ENCODE measurements at regions not wholly inside any gene's neighbourhood (a gene's known extent, or its start where the extent isn't known, plus 50 kb on each side); places are given as distances from the start of the nearest gene placed in this dataset.
"Not testable (repeated sequence)": the region's sequence is repeated elsewhere in the genome, so short reads cannot be mapped to it uniquely, and the experiment has no call there.

DNA sequence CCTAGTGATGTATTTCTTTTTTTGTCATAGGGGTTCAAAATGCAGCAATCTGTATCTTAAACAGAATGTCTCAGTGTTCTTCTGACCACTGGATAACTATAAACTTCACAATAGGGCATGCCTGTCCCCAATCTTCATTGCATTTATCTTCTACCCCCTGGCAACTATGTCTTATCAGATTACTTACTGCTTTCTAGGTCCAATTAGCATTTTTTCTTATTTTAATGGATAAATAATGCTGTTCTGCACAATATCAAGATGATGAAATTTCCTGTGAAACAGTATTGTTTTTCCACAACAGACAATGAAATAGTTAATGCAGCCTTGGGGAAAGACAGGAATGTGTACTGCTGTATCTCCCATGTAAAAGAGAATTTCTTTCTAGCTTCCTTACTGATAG is 432.1 kb downstream of the NSUN3 start:
- TF ChIP-seq, protein P1, sequence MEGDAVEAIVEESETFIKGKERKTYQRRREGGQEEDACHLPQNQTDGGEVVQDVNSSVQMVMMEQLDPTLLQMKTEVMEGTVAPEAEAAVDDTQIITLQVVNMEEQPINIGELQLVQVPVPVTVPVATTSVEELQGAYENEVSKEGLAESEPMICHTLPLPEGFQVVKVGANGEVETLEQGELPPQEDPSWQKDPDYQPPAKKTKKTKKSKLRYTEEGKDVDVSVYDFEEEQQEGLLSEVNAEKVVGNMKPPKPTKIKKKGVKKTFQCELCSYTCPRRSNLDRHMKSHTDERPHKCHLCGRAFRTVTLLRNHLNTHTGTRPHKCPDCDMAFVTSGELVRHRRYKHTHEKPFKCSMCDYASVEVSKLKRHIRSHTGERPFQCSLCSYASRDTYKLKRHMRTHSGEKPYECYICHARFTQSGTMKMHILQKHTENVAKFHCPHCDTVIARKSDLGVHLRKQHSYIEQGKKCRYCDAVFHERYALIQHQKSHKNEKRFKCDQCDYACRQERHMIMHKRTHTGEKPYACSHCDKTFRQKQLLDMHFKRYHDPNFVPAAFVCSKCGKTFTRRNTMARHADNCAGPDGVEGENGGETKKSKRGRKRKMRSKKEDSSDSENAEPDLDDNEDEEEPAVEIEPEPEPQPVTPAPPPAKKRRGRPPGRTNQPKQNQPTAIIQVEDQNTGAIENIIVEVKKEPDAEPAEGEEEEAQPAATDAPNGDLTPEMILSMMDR (IDR thresholded peaks at IDR 0.05; ENCODE audit: low read depth, low read length, missing control alignments) = no peak
- DNase-seq (ENCODE audit: low read depth) = no peak
- in situ Hi-C loops (cut with HindIII; ENCODE audit: low sequenced_read_pairs) = no loop called here

GRCh38 chr3:94500146-94500545 is 437.3 kb downstream of the NSUN3 start:
- H3K4me3 ChIP-seq (ENCODE audit: low read depth, low read length) = no peak overlapping the region
- in situ Hi-C loops (cut with HindIII; ENCODE audit: low sequenced_read_pairs) = no loop called here
- TF ChIP-seq, protein P1 (IDR thresholded peaks at IDR 0.05; ENCODE audit: low read depth, low read length, missing control alignments) = no peak
- no peak for DNase-seq (ENCODE audit: low read depth)

More for the DNA sequence above, 432.1 kb downstream of the NSUN3 start:
- H3K4me3 ChIP-seq (ENCODE audit: low read depth, low read length) = no peak overlapping the region

GRCh38 chr3:94507354-94507753 is 444.5 kb downstream of the NSUN3 start:
- H3K4me3 ChIP-seq (ENCODE audit: low read depth, low read length); DNase-seq (ENCODE audit: low read depth); in situ Hi-C loops (cut with HindIII; ENCODE audit: low sequenced_read_pairs): not testable (repeated sequence)

GRCh38 chr3:94512876-94513275 is 450.0 kb downstream of the NSUN3 start:
- in situ Hi-C loops (cut with HindIII; ENCODE audit: low sequenced_read_pairs) = no loop called here
- DNase-seq (ENCODE audit: low read depth) = no peak
- no peak overlapping the region for H3K4me3 ChIP-seq (ENCODE audit: low read depth, low read length)
- TF ChIP-seq, protein P1 (IDR thresholded peaks at IDR 0.05; ENCODE audit: low read depth, low read length, missing control alignments) = no peak

GRCh38 chr3:94513600-94513999 is 450.7 kb downstream of the NSUN3 start:
- TF ChIP-seq, protein P1 (IDR thresholded peaks at IDR 0.05; ENCODE audit: low read depth, low read length, missing control alignments) = no peak
- no peak for DNase-seq (ENCODE audit: low read depth)
- in situ Hi-C loops (cut with HindIII; ENCODE audit: low sequenced_read_pairs) = no loop called here
- no peak overlapping the region for H3K4me3 ChIP-seq (ENCODE audit: low read depth, low read length)

DNA sequence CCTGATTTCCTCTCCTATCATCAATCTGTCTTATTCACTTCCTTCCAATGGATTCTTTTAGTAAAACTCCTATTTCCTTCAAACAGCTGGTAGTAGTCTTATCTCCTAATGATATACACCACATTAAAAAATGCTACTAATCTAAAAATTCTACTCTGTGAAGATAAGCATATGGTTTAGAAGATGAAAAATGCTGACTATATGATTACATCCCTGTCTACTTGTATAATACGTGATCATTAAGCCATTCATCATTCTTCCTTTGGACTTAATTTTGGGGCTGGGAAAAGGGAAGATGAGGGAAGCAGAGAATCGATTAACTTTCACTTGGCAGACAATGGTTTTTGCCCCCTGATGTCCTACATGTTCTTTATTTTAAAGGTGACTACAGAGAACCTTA is 453.1 kb downstream of the NSUN3 start:
- TF ChIP-seq, protein P1 (IDR thresholded peaks at IDR 0.05; ENCODE audit: low read depth, low read length, missing control alignments) = no peak

GRCh38 chr3:94520364-94520763 is 457.5 kb downstream of the NSUN3 start:
- H3K4me3 ChIP-seq (ENCODE audit: low read depth, low read length) = no peak overlapping the region
- in situ Hi-C loops (cut with HindIII; ENCODE audit: low sequenced_read_pairs) = no loop called here
- TF ChIP-seq, protein P1 (IDR thresholded peaks at IDR 0.05; ENCODE audit: low read depth, low read length, missing control alignments) = no peak
- no peak for DNase-seq (ENCODE audit: low read depth)

More for the DNA sequence above, 453.1 kb downstream of the NSUN3 start:
- no peak overlapping the region for H3K4me3 ChIP-seq (ENCODE audit: low read depth, low read length)
- in situ Hi-C loops (cut with HindIII; ENCODE audit: low sequenced_read_pairs) = no loop called here
- no peak for DNase-seq (ENCODE audit: low read depth)

Data from astrocyte of the cerebellum (primary cell).